Tibial nerve (tissue), 3 donors: ENCODE measurements at regions not wholly inside any gene's neighbourhood (a gene's known extent, or its start where the extent isn't known, plus 50 kb on each side); places are given as distances from the start of the nearest gene placed in this dataset.

Experiments used
- CTCF ChIP-seq, 5 experiments: fragments of 200-600 bp in 3 of 5; fragments of 450-650 bp in 2 of 5; sonication (generic) in 3 of 5; IDR thresholded peaks; one replicate each; pipeline ENCODE4 v1.5.1; 2016 to 2019; ENCODE audit warnings: antibody characterized with exemption in 5 of 5, mild to moderate bottlenecking in 3 of 5, moderate library complexity in 2 of 5
- POLR2A ChIP-seq, 2 donors: fragments of 450-650 bp; IDR thresholded peaks; one replicate each; pipeline ENCODE4 v1.6.1; 2017; ENCODE audit warnings: antibody characterized with exemption in 2 of 2, mild to moderate bottlenecking in 2 of 2, moderate library complexity in 2 of 2

- no peak for TF ChIP-seq POLR2A (IDR thresholded peaks at IDR 0.05)
- TF ChIP-seq CTCF (IDR thresholded peaks at IDR 0.05), result no peak
These were observed 194.7 kb downstream of the BUB3 start for GRCh38 chr10:123348691-123349572.
